HepG2 (cell line): ENCODE measurements at regions not wholly inside any gene's neighbourhood (a gene's known extent, or its start where the extent isn't known, plus 50 kb on each side); places are given as distances from the start of the nearest gene placed in this dataset.

ENCODE experiments used
- ATAC-seq: fragments of 200-7000 bp; cut with Tn5 transposase; 3 replicates; pipeline ENCODE4 v1.9.1; 2020; ENCODE audit warnings: mild to moderate bottlenecking, moderate library complexity
- BruUV-seq: library from RNA; stranded (reverse); fragments of 400-500 nt; replicated peaks from 2 replicates; lab custom pipeline; 2021; lab: Mats Ljungman, UMichigan
- CTCF ChIA-PET: fragments of 300-600 bp; formaldehyde crosslinking; extraction: SDS; loops from one replicate; lab custom pipeline; 2021; ENCODE audit warnings: low total read pairs, inconsistent platforms, low intra/inter-chr PET ratio; lab: Yijun Ruan, JAX
- POLR2A ChIA-PET: fragments of 350-600 bp; sonication (Branson Sonifier 250); formaldehyde crosslinking; loops from one replicate; lab custom pipeline; 2020; ENCODE audit warnings: antibody characterized with exemption, inconsistent platforms; lab: Yijun Ruan, JAX
- DNase-seq: peaks from one replicate; pipeline ENCODE4 v3.0.0-alpha.2; 2015; ENCODE audit warnings: low spot score
- FAIRE-seq: peaks from 3 replicates; lab custom pipeline; 2011; peaks lifted over from hg19 to GRCh38; lab: Jason Lieb, UNC
- H2AFZ ChIP-seq: one replicate; pipeline ENCODE4 v1.6.1; 2011; ENCODE audit warnings: low read length, inconsistent platforms
- H3K27ac ChIP-seq: fragments of 300-600 bp; 3 replicates; pipeline ENCODE4 v1.8.0; 2011; ENCODE audit warnings: mixed run types, mild to moderate bottlenecking, mixed read lengths, low read length, inconsistent platforms; ENCODE audit not compliant: insufficient read depth; ENCODE audit errors: extremely low read length
- H3K27me3 ChIP-seq, 2 experiments: fragments of 200-600 bp in 1 of 2; 2 replicates in 1 of 2; 3 replicates in 1 of 2; pipeline versions ENCODE4 v1.6.0 to v1.8.0; 2011; ENCODE audit warnings: low read length in 2 of 2, mild to moderate bottlenecking in 2 of 2, moderate library complexity in 2 of 2, inconsistent platforms in 1 of 2; ENCODE audit not compliant: insufficient read depth in 2 of 2, control insufficient read depth in 1 of 2
- H3K36me3 ChIP-seq, 2 experiments: fragments of 200-600 bp in 1 of 2; replicated peaks in 1 of 2; 2 replicates in 1 of 2; 3 replicates in 1 of 2; pipeline versions ENCODE4 v1.5.1 to v1.8.0; 2011; ENCODE audit warnings: low read length in 2 of 2, inconsistent platforms in 1 of 2; ENCODE audit not compliant: insufficient read depth in 2 of 2, control insufficient read depth in 1 of 2
- H3K4me1 ChIP-seq: 2 replicates; pipeline ENCODE4 v1.5.1; 2012; ENCODE audit warnings: low read length, inconsistent platforms; ENCODE audit not compliant: insufficient read depth
- H3K4me2 ChIP-seq: 2 replicates; pipeline ENCODE4 v1.6.0; 2011; ENCODE audit warnings: low read depth, low read length, inconsistent platforms
- H3K4me3 ChIP-seq, 3 experiments: fragments of 200-600 bp in 1 of 3; sonication (generic), shearing (Covaris generic) in 1 of 3; replicated peaks in 1 of 3; 2 replicates each; pipeline ENCODE4 v1.5.1; 2011 to 2016; ENCODE audit warnings: low read length in 3 of 3, inconsistent platforms in 2 of 3, low read depth in 2 of 3, mild to moderate bottlenecking in 2 of 3, control low read depth in 1 of 3, mixed read lengths in 1 of 3; ENCODE audit not compliant: insufficient read depth in 1 of 3
- H3K79me2 ChIP-seq: one replicate; pipeline ENCODE4 v1.6.1; 2011; ENCODE audit warnings: low read length, inconsistent platforms; ENCODE audit not compliant: insufficient read depth
- H3K9ac ChIP-seq: 2 replicates; pipeline ENCODE4 v1.6.0; 2011; ENCODE audit warnings: mild to moderate bottlenecking, low read depth, low read length, inconsistent platforms; ENCODE audit not compliant: insufficient read depth
- H3K9me3 ChIP-seq: 2 replicates; pipeline ENCODE4 v1.5.1; 2012; ENCODE audit warnings: mild to moderate bottlenecking, low read length
- H4K20me1 ChIP-seq: 2 replicates; pipeline ENCODE4 v1.6.0; 2011; ENCODE audit warnings: inconsistent platforms, mild to moderate bottlenecking, low read length, moderate library complexity; ENCODE audit not compliant: insufficient read depth
- AGO2 ChIP-seq: fragments of 200-400 bp; formaldehyde crosslinking; optimal IDR thresholded peaks from 2 replicates; pipeline ENCODE3; 2017; ENCODE audit warnings: mild to moderate bottlenecking, low read depth, low read length, moderate library complexity
- HDAC1 ChIP-seq: sonication (generic); formaldehyde crosslinking; IDR thresholded peaks from 2 replicates; pipeline ENCODE4 v1.5.1; 2020; ENCODE audit warnings: mild to moderate bottlenecking, missing genetic modification reagents
- KLF13 ChIP-seq: sonication (generic); formaldehyde crosslinking; IDR thresholded peaks from 2 replicates; pipeline ENCODE4 v1.4.0; 2020; ENCODE audit warnings: mild to moderate bottlenecking, missing genetic modification reagents
- NFE2L1 ChIP-seq: sonication (generic); formaldehyde crosslinking; IDR thresholded peaks from 2 replicates; pipeline ENCODE4 v1.4.0; 2020; ENCODE audit warnings: missing genetic modification reagents, mild to moderate bottlenecking, borderline replicate concordance
- NFE2L2 ChIP-seq: fragments of 150-350 bp; IDR thresholded peaks from 2 replicates; pipeline ENCODE4 v1.6.1; 2014; ENCODE audit warnings: low read length
- NONO ChIP-seq, 2 experiments: fragments of 450-650 bp in 1 of 2; sonication (generic) in 1 of 2; formaldehyde crosslinking in 1 of 2; IDR thresholded peaks in 1 of 2; conservative IDR thresholded peaks in 1 of 2; 2 replicates each; pipeline versions ENCODE4 v1.6.1 to v1.8.0; 2017 to 2022; ENCODE audit warnings: mild to moderate bottlenecking in 1 of 2, missing genetic modification reagents in 1 of 2, moderate library complexity in 1 of 2
- NR2C2 ChIP-seq: sonication (generic); formaldehyde crosslinking; IDR thresholded peaks from 2 replicates; pipeline ENCODE4 v1.4.0; 2020; ENCODE audit warnings: missing genetic modification reagents, mild to moderate bottlenecking, moderate library complexity, borderline replicate concordance
- TAF15 ChIP-seq: fragments of 200-400 bp; formaldehyde crosslinking; IDR thresholded peaks from one replicate; pipeline ENCODE4 v1.6.1; 2018; ENCODE audit warnings: mild to moderate bottlenecking, low read depth, low read length; ENCODE audit not compliant: poor library complexity, severe bottlenecking
- ZNF12 ChIP-seq: sonication (generic); formaldehyde crosslinking; IDR thresholded peaks from 2 replicates; pipeline ENCODE4 v1.5.0; 2020; ENCODE audit warnings: missing genetic modification reagents
- ZNF251 ChIP-seq: sonication (generic); formaldehyde crosslinking; IDR thresholded peaks from 2 replicates; pipeline ENCODE4 v1.9.0; 2021; ENCODE audit warnings: mild to moderate bottlenecking, missing genetic modification reagents
- ZNF549 ChIP-seq: sonication (generic); formaldehyde crosslinking; IDR thresholded peaks from 2 replicates; pipeline ENCODE4 v1.5.0; 2020; ENCODE audit warnings: missing genetic modification reagents
- ZNF720 ChIP-seq: sonication (generic); formaldehyde crosslinking; IDR thresholded peaks from 2 replicates; pipeline ENCODE4 v1.4.0; 2020; ENCODE audit warnings: missing genetic modification reagents
- ZNF768 ChIP-seq: sonication (generic); formaldehyde crosslinking; IDR thresholded peaks from 2 replicates; pipeline ENCODE4 v1.4.0; 2020; ENCODE audit warnings: missing genetic modification reagents
- ZNF891 ChIP-seq: sonication (generic); formaldehyde crosslinking; IDR thresholded peaks from 2 replicates; pipeline ENCODE4 v1.5.0; 2020; ENCODE audit warnings: mild to moderate bottlenecking, missing genetic modification reagents
- WGBS: methylation state at CpG from one replicate; pipeline ENCODE4 v1.1.6; 2017; ENCODE audit warnings: low lambda C conversion rate; 5-methylcytosine and 5-hydroxymethylcytosine counted together
- in situ Hi-C: cut with HindIII; loops from 2 replicates; pipeline ENCODE4 v1.10.0; 2017; ENCODE audit warnings: low pct_unique_long_range_greater_than_20kb; ENCODE audit not compliant: extremely low pct_ligation_motif_present
- intact Hi-C: fragments of 100-400 bp; cut with micrococcal nuclease; formaldehyde crosslinking; loops from one replicate; pipeline ENCODE4 v1.10.0; 2022; ENCODE audit not compliant: unreplicated experiment
- TF ChIP-seq, protein P1 (sequence below): sonication (generic); formaldehyde crosslinking; IDR thresholded peaks from 2 replicates; pipeline ENCODE4 v1.4.0; 2020; ENCODE audit warnings: missing genetic modification reagents
- TF ChIP-seq, protein P2 (sequence below): sonication (generic); formaldehyde crosslinking; IDR thresholded peaks from 2 replicates; pipeline ENCODE4 v1.5.0; 2020; ENCODE audit warnings: mild to moderate bottlenecking, low read depth, missing genetic modification reagents, borderline replicate concordance
- TF ChIP-seq, protein P3 (sequence below): sonication (generic); formaldehyde crosslinking; IDR thresholded peaks from 2 replicates; pipeline ENCODE4 v1.5.0; 2020; ENCODE audit warnings: missing genetic modification reagents, mild to moderate bottlenecking, borderline replicate concordance
- TF ChIP-seq, protein P4 (sequence below): sonication (generic); formaldehyde crosslinking; IDR thresholded peaks from 2 replicates; pipeline ENCODE4 v1.4.0; 2020; ENCODE audit warnings: missing genetic modification reagents
- TF ChIP-seq, protein P5 (sequence below): sonication (generic); formaldehyde crosslinking; IDR thresholded peaks from 2 replicates; pipeline ENCODE4 v1.4.0; 2020; ENCODE audit warnings: missing genetic modification reagents

DNA sequence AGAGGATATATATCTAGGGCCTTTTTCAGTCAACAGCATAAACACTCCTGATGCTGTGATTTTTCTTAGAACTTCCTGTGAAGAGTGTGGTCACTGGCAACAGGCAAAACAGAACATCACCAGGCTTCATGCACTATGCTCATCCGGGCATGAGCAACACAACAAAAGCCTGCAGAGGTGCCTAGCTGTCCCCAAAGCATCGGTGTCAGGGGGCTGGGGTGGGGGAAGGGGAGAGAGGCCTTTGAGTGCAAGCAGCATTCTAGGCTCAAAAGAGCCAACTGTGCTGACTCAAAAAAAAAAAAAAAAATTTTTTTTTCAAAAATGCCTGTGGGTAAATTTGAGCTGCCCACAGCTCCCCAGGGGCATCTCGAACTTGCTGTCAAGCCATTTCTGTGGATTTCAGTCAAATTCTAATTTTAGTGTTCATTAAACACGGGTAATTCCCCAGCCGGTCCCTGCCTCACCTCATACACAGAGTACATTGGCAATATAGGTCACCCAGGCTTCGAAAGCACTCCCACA is 194.6 kb upstream of the DYNLRB2 start:
- FAIRE-seq, result no peak
- TF ChIP-seq, protein P1, sequence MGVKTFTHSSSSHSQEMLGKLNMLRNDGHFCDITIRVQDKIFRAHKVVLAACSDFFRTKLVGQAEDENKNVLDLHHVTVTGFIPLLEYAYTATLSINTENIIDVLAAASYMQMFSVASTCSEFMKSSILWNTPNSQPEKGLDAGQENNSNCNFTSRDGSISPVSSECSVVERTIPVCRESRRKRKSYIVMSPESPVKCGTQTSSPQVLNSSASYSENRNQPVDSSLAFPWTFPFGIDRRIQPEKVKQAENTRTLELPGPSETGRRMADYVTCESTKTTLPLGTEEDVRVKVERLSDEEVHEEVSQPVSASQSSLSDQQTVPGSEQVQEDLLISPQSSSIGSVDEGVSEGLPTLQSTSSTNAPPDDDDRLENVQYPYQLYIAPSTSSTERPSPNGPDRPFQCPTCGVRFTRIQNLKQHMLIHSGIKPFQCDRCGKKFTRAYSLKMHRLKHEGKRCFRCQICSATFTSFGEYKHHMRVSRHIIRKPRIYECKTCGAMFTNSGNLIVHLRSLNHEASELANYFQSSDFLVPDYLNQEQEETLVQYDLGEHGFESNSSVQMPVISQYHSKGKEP (CRISPR knock-in tag), result no peak
- TF ChIP-seq ZNF251 (CRISPR knock-in tag) (no peak), AGO2 (no peak), ZNF768 (CRISPR knock-in tag) (no peak), NFE2L1 (no peak), KLF13 (CRISPR knock-in tag) (no peak), ZNF12 (CRISPR knock-in tag) (no peak), NONO (IDR thresholded peaks at IDR 0.05) (no peak), NONO (CRISPR knock-in tag; conservative IDR thresholded peaks at IDR 0.05) (no peak), TAF15 (no peak), NFE2L2 (no peak), ZNF720 (CRISPR knock-in tag) (no peak), HDAC1 (CRISPR knock-in tag) (no peak), NR2C2 (CRISPR knock-in tag) (no peak), ZNF549 (CRISPR knock-in tag) (no peak), ZNF891 (CRISPR knock-in tag) (no peak)
- TF ChIP-seq, protein P2, sequence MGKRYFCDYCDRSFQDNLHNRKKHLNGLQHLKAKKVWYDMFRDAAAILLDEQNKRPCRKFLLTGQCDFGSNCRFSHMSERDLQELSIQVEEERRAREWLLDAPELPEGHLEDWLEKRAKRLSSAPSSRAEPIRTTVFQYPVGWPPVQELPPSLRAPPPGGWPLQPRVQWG (CRISPR knock-in tag), result no peak
- TF ChIP-seq, protein P3, sequence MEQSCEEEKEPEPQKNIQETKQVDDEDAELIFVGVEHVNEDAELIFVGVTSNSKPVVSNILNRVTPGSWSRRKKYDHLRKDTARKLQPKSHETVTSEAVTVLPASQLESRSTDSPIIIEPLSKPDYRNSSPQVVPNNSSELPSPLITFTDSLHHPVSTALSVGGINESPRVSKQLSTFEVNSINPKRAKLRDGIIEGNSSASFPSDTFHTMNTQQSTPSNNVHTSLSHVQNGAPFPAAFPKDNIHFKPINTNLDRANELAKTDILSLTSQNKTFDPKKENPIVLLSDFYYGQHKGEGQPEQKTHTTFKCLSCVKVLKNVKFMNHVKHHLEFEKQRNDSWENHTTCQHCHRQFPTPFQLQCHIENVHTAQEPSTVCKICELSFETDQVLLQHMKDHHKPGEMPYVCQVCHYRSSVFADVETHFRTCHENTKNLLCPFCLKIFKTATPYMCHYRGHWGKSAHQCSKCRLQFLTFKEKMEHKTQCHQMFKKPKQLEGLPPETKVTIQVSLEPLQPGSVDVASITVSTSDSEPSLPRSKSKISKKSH (CRISPR knock-in tag), result no peak
- TF ChIP-seq, protein P4, sequence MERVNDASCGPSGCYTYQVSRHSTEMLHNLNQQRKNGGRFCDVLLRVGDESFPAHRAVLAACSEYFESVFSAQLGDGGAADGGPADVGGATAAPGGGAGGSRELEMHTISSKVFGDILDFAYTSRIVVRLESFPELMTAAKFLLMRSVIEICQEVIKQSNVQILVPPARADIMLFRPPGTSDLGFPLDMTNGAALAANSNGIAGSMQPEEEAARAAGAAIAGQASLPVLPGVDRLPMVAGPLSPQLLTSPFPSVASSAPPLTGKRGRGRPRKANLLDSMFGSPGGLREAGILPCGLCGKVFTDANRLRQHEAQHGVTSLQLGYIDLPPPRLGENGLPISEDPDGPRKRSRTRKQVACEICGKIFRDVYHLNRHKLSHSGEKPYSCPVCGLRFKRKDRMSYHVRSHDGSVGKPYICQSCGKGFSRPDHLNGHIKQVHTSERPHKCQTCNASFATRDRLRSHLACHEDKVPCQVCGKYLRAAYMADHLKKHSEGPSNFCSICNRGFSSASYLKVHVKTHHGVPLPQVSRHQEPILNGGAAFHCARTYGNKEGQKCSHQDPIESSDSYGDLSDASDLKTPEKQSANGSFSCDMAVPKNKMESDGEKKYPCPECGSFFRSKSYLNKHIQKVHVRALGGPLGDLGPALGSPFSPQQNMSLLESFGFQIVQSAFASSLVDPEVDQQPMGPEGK (CRISPR knock-in tag), result no peak
- TF ChIP-seq, protein P5, sequence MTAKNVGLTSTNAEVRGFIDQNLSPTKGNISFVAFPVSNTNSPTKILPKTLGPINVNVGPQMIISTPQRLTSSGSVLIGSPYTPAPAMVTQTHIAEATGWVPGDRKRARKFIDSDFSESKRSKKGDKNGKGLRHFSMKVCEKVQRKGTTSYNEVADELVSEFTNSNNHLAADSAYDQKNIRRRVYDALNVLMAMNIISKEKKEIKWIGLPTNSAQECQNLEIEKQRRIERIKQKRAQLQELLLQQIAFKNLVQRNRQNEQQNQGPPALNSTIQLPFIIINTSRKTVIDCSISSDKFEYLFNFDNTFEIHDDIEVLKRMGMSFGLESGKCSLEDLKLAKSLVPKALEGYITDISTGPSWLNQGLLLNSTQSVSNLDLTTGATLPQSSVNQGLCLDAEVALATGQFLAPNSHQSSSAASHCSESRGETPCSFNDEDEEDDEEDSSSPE (CRISPR knock-in tag), result no peak

More for the DNA sequence above, 194.6 kb upstream of the DYNLRB2 start:
- no peaks in the 10 kb centered on the region for H3K79me2 ChIP-seq
- H2AFZ ChIP-seq, result no peak overlapping the region
- peaks cover 0 to 5% of the 10 kb centered on the region in 2 experiments; a peak in 1 of 5 replicates for H3K27me3 ChIP-seq
- POLR2A ChIA-PET, result no interaction called here
- no peak overlapping the region for H3K27ac ChIP-seq
- ATAC-seq (no peak), DNase-seq (no peak)
- CTCF ChIA-PET, result no interaction called here
- no peaks in the 10 kb centered on the region for H3K36me3 ChIP-seq
- no peaks in the 10 kb centered on the region for H4K20me1 ChIP-seq
- no peak overlapping the region for H3K4me2 ChIP-seq
- no peaks in the 10 kb centered on the region for H3K9me3 ChIP-seq
- intact Hi-C loops, result no loop called here
- in situ Hi-C loops, result no loop called here
- no TSS peak for BruUV-seq
- no peak overlapping the region for H3K9ac ChIP-seq
- no peak overlapping the region for H3K4me3 ChIP-seq
- H3K4me1 ChIP-seq, result peaks cover 5% of the 10 kb centered on the region
- 26% methylated on average over 6 of the region's 6 CpGs for WGBS
